B cell (primary cell): ENCODE measurements at regions not wholly inside any gene's neighbourhood (a gene's known extent, or its start where the extent isn't known, plus 50 kb on each side); places are given as distances from the start of the nearest gene placed in this dataset.

Experiments
- ATAC-seq: fragments of 200-7000 bp; cut with Tn5 transposase; one replicate; pipeline ENCODE4 v1.10.0; 2021; ENCODE audit warnings: low read depth, mild to moderate bottlenecking, moderate number of reproducible peaks, moderate library complexity
- CTCF ChIA-PET: fragments of 350-600 bp; sonication (Branson Sonifier 250); formaldehyde crosslinking; loops from one replicate; lab custom pipeline; 2021; ENCODE audit warnings: antibody characterized with exemption, inconsistent platforms; lab: Charles Lee
- POLR2A ChIA-PET: fragments of 350-600 bp; sonication (Branson Sonifier 250); formaldehyde crosslinking; loops from one replicate; lab custom pipeline; 2021; ENCODE audit warnings: antibody characterized with exemption; lab: Charles Lee
- DNase-seq: peaks from one replicate; pipeline ENCODE4 v3.0.0; 2013
- H2AFZ ChIP-seq: 2 replicates; pipeline ENCODE4 v1.6.1; 2012; ENCODE audit warnings: mild to moderate bottlenecking, low read depth, low read length; ENCODE audit not compliant: insufficient read depth, poor library complexity, severe bottlenecking
- H3K27ac ChIP-seq, 2 donors: 1 replicate in 1 of 2; 2 replicates in 1 of 2; pipeline ENCODE4 v1.5.1; 2012 to 2013; ENCODE audit warnings: low read length in 2 of 2, mild to moderate bottlenecking in 2 of 2, moderate library complexity in 1 of 2
- H3K27me3 ChIP-seq, 4 experiments: fragments of 200-600 bp in 1 of 4; sonication (generic) in 1 of 4; replicated peaks in 1 of 4; 1 replicate in 2 of 4; 2 replicates in 2 of 4; pipeline versions ENCODE4 v1.6.1 to v1.7.0; 2013 to 2016; ENCODE audit warnings: low read length in 3 of 4, mild to moderate bottlenecking in 2 of 4, mixed read lengths in 1 of 4, moderate library complexity in 1 of 4; ENCODE audit not compliant: insufficient read depth in 4 of 4, control insufficient read depth in 3 of 4; ENCODE audit errors: control extremely low read depth in 1 of 4
- H3K36me3 ChIP-seq, 2 experiments: replicated peaks in 1 of 2; 1 replicate in 1 of 2; 2 replicates in 1 of 2; pipeline versions ENCODE4 v1.6.1 to v1.7.1; 2013; ENCODE audit warnings: low read length in 1 of 2; ENCODE audit not compliant: insufficient read depth in 2 of 2, control insufficient read depth in 1 of 2; ENCODE audit errors: control extremely low read depth in 1 of 2, extremely low read depth in 1 of 2
- H3K4me1 ChIP-seq, 2 donors: fragments of 200-600 bp in 1 of 2; sonication (generic) in 1 of 2; 1 replicate in 1 of 2; 2 replicates in 1 of 2; pipeline versions ENCODE4 v1.5.1 to v1.6.1; 2013 to 2017; ENCODE audit warnings: low read length in 2 of 2; ENCODE audit not compliant: control insufficient read depth in 2 of 2, insufficient read depth in 2 of 2
- H3K4me2 ChIP-seq: replicated peaks from 2 replicates; pipeline ENCODE3; 2012; ENCODE audit warnings: mild to moderate bottlenecking, low read depth, low read length; ENCODE audit not compliant: poor library complexity, severe bottlenecking
- H3K4me3 ChIP-seq, 5 experiments: fragments of 200-600 bp in 1 of 5; sonication (generic) in 1 of 5; 1 replicate in 3 of 5; 2 replicates in 2 of 5; pipeline versions ENCODE4 v1.5.1 to v1.7.0; 2011 to 2016; ENCODE audit warnings: low read length in 4 of 5, mild to moderate bottlenecking in 4 of 5, low read depth in 2 of 5, control low read depth in 1 of 5, moderate library complexity in 1 of 5; ENCODE audit not compliant: insufficient read depth in 1 of 5; ENCODE audit errors: control extremely low read depth in 1 of 5, extremely low read depth in 1 of 5
- H3K79me2 ChIP-seq: fragments of 200-600 bp; sonication (generic); one replicate; pipeline ENCODE4 v1.6.0; 2016; ENCODE audit warnings: low read length; ENCODE audit not compliant: control insufficient read depth, insufficient read depth
- H3K9ac ChIP-seq: fragments of 200-600 bp; sonication (generic); 2 replicates; pipeline ENCODE4 v1.6.1; 2017; ENCODE audit warnings: mild to moderate bottlenecking, low read length, moderate library complexity
- H3K9me3 ChIP-seq, 3 donors: one replicate each; pipeline versions ENCODE4 v1.6.1 to v1.7.1; 2013; ENCODE audit warnings: low read length in 2 of 3; ENCODE audit not compliant: control insufficient read depth in 2 of 3, insufficient read depth in 1 of 3; ENCODE audit errors: control extremely low read depth in 1 of 3
- H4K20me1 ChIP-seq: 2 replicates; pipeline ENCODE4 v1.6.0; 2012; ENCODE audit warnings: mild to moderate bottlenecking, low read length; ENCODE audit not compliant: insufficient read depth, control insufficient read depth, poor library complexity, severe bottlenecking
- H3K27ac Mint-ChIP-seq: one replicate; pipeline ENCODE4 v1.8.0; 2021; ENCODE audit warnings: mixed read lengths
- H3K27me3 Mint-ChIP-seq: one replicate; pipeline ENCODE4 v1.8.0; 2021; ENCODE audit warnings: mixed read lengths
- H3K4me1 Mint-ChIP-seq: one replicate; pipeline ENCODE4 v1.8.0; 2021; ENCODE audit warnings: mixed read lengths
- H3K4me3 Mint-ChIP-seq: one replicate; pipeline ENCODE4 v1.8.0; 2021; ENCODE audit warnings: mixed read lengths
- H3K9me3 Mint-ChIP-seq: one replicate; pipeline ENCODE4 v1.8.0; 2022; ENCODE audit warnings: mixed read lengths; ENCODE audit not compliant: insufficient read depth
- CTCF ChIP-seq: fragments of 200-600 bp; IDR thresholded peaks from one replicate; pipeline ENCODE4 v1.8.0; 2022; ENCODE audit warnings: antibody characterized with exemption, mild to moderate bottlenecking
- EZH2 ChIP-seq: IDR thresholded peaks from 2 replicates; pipeline ENCODE4 v1.6.1; 2012; ENCODE audit warnings: borderline replicate concordance, low read depth, mild to moderate bottlenecking, moderate library complexity, low read length; ENCODE audit not compliant: insufficient read depth, poor library complexity, severe bottlenecking
- WGBS: methylation state at CpG from one replicate; pipeline ENCODE4 v1.1.5; 2013; ENCODE audit warnings: missing lambda C conversion rate; ENCODE audit not compliant: insufficient coverage; 5-methylcytosine and 5-hydroxymethylcytosine counted together
- intact Hi-C: fragments of 100-400 bp; cut with micrococcal nuclease; formaldehyde crosslinking; loops from one replicate; pipeline ENCODE4 v1.10.0; 2022

DNA sequence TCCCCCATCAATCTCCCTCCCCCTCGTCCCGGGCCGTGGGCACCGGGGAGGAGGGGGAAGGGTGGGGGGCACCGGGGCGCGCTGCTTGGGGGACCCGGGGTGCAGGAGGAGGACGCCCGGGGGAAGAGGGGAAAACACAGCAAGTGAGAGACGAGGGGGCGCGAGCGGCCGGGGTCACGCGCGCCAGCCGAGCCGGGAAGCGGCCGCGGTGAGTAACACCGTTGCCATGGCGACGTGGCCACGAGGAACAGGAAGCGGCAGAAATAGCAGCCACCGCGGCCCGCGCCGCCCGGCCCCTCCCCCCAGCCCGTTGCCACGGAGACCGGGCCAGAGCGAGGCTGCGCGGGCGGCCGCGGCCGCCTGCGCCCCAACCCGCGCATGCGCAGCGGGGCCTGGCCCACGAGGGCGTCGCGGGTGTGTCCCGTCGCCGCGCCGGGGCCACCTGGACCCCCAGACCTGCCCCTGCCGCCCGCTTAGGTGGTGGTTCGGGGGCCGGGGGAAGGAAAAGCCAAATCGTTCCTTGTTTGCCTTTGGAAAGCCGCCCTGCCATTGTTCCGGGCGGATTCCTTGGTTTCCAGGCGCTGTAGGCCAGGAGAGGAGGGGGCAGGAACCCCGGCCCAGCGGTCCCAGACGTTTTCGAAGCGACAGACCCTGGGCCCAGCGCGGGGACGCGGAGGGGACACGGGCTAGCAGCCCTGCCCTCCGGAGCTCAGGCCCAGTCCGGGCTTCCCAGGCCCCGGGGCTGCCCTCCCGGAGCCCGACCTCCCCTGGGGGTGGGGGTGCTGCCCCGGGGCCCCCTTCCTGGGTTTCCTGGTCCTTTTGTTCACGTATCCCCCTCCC is 207.1 kb downstream of the C9orf50 start:
- Histone ChIP-seq H2AFZ (peak overlapping the region; percentile 73), H3K9me3 (peaks cover 0 to 9% (median 0%) of the 10 kb centered on the region in 3 donors), H3K36me3 (no peaks in the 10 kb centered on the region), H3K27me3 (no peaks in the 10 kb centered on the region), H3K4me1 (peaks cover 18 to 25% of the 10 kb centered on the region in 2 donors), H3K79me2 (peaks cover 2% of the 10 kb centered on the region), H3K9ac (peak overlapping the region; percentile 97), H3K27ac (peak overlapping the region; percentile 99), H4K20me1 (no peaks in the 10 kb centered on the region), H3K4me3 (peak overlapping the region in 4 of 5 experiments; percentile 75 to 79 (median 77)), H3K4me2 (peak overlapping the region; percentile 100)
- H3K9me3 Mint-ChIP-seq = peaks cover 8% of the 10 kb centered on the region
- POLR2A ChIA-PET = interaction anchor here (0.7 to 2.9 kb wide), 6 partner anchors 30 to 272 kb away, joined by 3 to 18 read pairs (median 4); no protein-coding TSS in a partner anchor
- H3K4me1 Mint-ChIP-seq = peaks cover 25% of the 10 kb centered on the region
- peak overlapping the region; percentile 91 for H3K4me3 Mint-ChIP-seq
- peak overlapping the region; percentile 100 for H3K27ac Mint-ChIP-seq
- DNase-seq (peak; percentile 99), ATAC-seq (peak; percentile 71)
- H3K27me3 Mint-ChIP-seq = no peaks in the 10 kb centered on the region
- WGBS = under 1% methylated on average over 77 of the region's 84 CpGs
- CTCF ChIA-PET = interaction anchor here (0.6 to 2.6 kb wide), 5 partner anchors 29 to 274 kb away, joined by 3 to 9 read pairs (median 3); no protein-coding TSS in a partner anchor
- intact Hi-C loops = loop anchor here (1.0 to 2.0 kb wide), 6 partner anchors 30 to 273 kb away; no protein-coding TSS in a partner anchor
- no peak for TF ChIP-seq EZH2
- TF ChIP-seq CTCF = no peak
